ENCODE measurements at regions not wholly inside any gene's neighbourhood (a gene's known extent, or its start where the extent isn't known, plus 50 kb on each side); places are given as distances from the start of the nearest gene placed in this dataset.
"Not testable (repeated sequence)": the region's sequence is repeated elsewhere in the genome, so short reads cannot be mapped to it uniquely, and the experiment has no call there.

- FAIRE-seq, result no peak
These were observed 161.0 kb upstream of the TUT7 start for GRCh38 chr9:86515221-86515620.

GRCh38 chr9:86513429-86513828 lies 159.2 kb upstream of the TUT7 start:
- FAIRE-seq, result no peak

- no peak for FAIRE-seq
These were observed 158.7 kb upstream of the TUT7 start for GRCh38 chr9:86512929-86513328.

GRCh38 chr9:86511614-86512360 lies 157.6 kb upstream of the TUT7 start:
- no peak for FAIRE-seq

GRCh38 chr9:86508208-86508903 lies 154.1 kb upstream of the TUT7 start:
- no peak for FAIRE-seq

GRCh38 chr9:86507212-86507630 lies 153.0 kb upstream of the TUT7 start:
- FAIRE-seq, result no peak

- no peak for FAIRE-seq
These were observed 149.7 kb upstream of the TUT7 start for GRCh38 chr9:86503942-86504341.

- FAIRE-seq, result no peak
These were observed 149.1 kb upstream of the TUT7 start for GRCh38 chr9:86503314-86503713.

- no peak for FAIRE-seq
These were observed 146.6 kb upstream of the TUT7 start for GRCh38 chr9:86500667-86501435.

GRCh38 chr9:86500031-86500430 lies 145.8 kb upstream of the TUT7 start:
- no peak for FAIRE-seq

GRCh38 chr9:86494644-86495111 lies 140.5 kb upstream of the TUT7 start:
- FAIRE-seq, result no peak

DNA sequence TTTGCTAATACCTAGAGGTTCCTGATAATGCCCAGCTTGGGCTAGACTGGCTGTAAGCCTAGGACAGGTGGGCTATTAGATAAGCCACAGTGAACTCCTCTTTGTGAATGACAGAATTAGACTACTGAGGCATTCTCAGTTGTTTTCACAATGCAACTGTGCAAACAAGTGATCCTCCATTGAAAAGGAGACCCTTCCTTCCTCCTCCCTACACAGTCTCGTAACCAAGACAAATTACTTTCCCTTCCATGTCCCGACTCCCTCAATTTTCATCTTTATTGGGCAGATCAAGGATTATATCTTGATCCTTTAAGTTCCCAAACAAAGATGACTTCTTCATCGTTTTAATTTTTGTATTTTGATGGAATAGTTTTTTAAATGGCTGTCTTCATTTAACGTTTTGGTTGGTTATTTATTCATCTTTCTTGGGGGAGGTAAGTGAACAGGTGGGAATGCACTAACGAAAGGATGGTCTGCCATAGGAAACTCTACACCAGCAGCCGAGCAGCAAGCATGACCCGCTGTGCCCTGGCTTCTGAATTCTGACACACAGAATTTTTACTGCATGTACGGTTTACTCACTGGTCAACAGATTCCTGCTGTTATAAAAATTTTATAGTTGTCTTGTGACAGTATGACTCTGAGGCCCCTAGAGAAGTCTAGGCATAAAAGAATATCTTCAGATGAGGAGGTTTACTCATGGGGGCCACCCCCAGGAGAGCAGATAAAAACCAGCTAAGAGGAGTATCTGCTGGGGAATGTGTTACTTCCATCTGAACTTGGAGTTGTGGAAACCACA lies 137.5 kb upstream of the TUT7 start:
- FAIRE-seq, result no peak

DNA sequence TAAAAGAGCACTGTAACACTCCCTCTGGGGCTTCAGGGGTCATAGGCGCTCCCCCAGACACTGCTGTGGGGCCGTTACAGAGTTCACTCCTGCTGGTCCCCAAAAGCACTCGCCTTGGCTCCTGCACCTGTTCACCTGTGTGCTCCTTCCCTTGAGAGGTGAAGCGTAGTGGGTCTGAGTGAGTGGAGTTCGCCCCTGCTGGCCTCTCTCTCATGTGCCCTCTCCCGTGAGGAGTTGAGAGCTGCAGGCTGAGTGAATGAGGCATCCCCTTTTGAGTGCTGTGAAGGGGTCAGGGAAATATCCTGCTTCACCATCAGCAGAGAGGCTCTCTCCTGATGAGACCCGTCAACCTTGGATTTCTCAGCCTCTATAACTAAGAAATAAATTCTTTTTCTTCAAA lies 134.6 kb upstream of the TUT7 start:
- no peak for FAIRE-seq

GRCh38 chr9:86488345-86488744 lies 134.1 kb upstream of the TUT7 start:
- no peak for FAIRE-seq

DNA sequence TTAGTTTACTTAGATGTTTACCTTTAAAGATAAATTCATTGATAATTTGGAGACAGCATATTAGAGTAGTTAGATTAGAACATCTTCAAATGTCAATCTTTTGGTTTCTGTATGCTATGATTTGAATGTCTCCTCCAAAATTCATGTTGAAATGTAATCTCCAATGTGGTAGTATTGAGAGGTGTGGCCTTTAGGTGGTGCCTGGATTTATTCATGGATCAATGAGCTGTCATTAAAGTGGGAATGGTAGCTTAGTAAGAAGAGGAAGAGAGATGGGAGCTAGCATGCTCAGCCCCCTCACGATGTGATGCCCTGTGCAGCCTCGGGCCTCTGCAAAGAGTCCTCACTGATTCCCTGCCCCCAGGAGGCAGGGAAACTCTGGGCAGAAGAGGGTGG lies 133.6 kb upstream of the TUT7 start:
- FAIRE-seq, result no peak

- no peak for FAIRE-seq
These were observed 133.0 kb upstream of the TUT7 start for GRCh38 chr9:86486891-86487837.

- no peak for FAIRE-seq
These were observed 131.1 kb upstream of the TUT7 start for GRCh38 chr9:86485359-86485758.

GRCh38 chr9:86483496-86483895 lies 129.3 kb upstream of the TUT7 start:
- FAIRE-seq, result no peak

DNA sequence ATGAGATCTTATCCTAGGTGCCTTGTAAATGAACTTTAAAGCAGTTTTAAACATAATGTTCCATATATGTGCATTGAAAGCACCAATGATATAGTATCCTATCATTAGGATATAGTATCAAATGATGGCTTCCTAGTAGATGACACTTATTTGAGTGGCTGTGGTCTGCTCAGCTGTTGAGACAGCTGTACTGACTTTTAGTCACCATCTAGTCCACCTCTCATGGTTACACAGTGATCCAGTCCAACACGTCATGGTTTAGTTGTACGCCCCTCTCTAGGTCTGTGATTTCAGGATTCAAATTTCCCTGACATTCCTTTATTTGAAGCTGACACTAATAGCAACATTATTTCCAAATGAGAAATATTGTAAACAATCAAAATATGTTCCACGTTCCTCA lies 127.3 kb upstream of the TUT7 start:
- FAIRE-seq, result no peak

- FAIRE-seq, result not testable (repeated sequence)
These were observed 121.0 kb upstream of the TUT7 start for GRCh38 chr9:86475255-86475654.

- FAIRE-seq, result no peak
These were observed 117.1 kb upstream of the TUT7 start for GRCh38 chr9:86471171-86471815.
